ENCODE measurements at regions not wholly inside any gene's neighbourhood (a gene's known extent, or its start where the extent isn't known, plus 50 kb on each side); places are given as distances from the start of the nearest gene placed in this dataset.

GRCh38 chr14:81938341-81938740 lies 404.7 kb upstream of the SEL1L start:
- intact Hi-C loops (cut with DNase I) = no loop called here
- no peak for DNase-seq
- ATAC-seq = no peak
- H3K9me3 ChIP-seq = no peaks in the 10 kb centered on the region
- no peak for TF ChIP-seq CTCF (IDR thresholded peaks at IDR 0.05)
- H3K36me3 ChIP-seq = no peaks in the 10 kb centered on the region
- H3K27me3 ChIP-seq (ENCODE audit: low read depth) = no peaks in the 10 kb centered on the region
- no peaks in the 10 kb centered on the region for H3K4me1 ChIP-seq
- H3K4me3 ChIP-seq = no peak overlapping the region
- H3K27ac ChIP-seq = no peak overlapping the region

- H3K4me3 ChIP-seq = no peak overlapping the region
- H3K9me3 ChIP-seq = no peaks in the 10 kb centered on the region
- H3K36me3 ChIP-seq = no peaks in the 10 kb centered on the region
- TF ChIP-seq CTCF (IDR thresholded peaks at IDR 0.05) = no peak
- DNase-seq (no peak), ATAC-seq (no peak)
- no peaks in the 10 kb centered on the region for H3K4me1 ChIP-seq
- H3K27ac ChIP-seq = no peak overlapping the region
- intact Hi-C loops (cut with DNase I) = no loop called here
- no peaks in the 10 kb centered on the region for H3K27me3 ChIP-seq (ENCODE audit: low read depth)
These were observed 407.0 kb upstream of the SEL1L start for GRCh38 chr14:81940651-81941050.

GRCh38 chr14:81942071-81942470 lies 408.4 kb upstream of the SEL1L start:
- Histone ChIP-seq H3K4me3 (no peak overlapping the region), H3K4me1 (no peaks in the 10 kb centered on the region), H3K27me3 (ENCODE audit: low read depth) (no peaks in the 10 kb centered on the region), H3K27ac (no peak overlapping the region), H3K36me3 (no peaks in the 10 kb centered on the region), H3K9me3 (no peaks in the 10 kb centered on the region)
- ATAC-seq = no peak
- no peak for DNase-seq
- TF ChIP-seq CTCF (IDR thresholded peaks at IDR 0.05) = no peak
- intact Hi-C loops (cut with DNase I) = no loop called here

GRCh38 chr14:81946375-81946774 lies 412.7 kb upstream of the SEL1L start:
- no peak overlapping the region for H3K27ac ChIP-seq
- H3K4me3 ChIP-seq = no peak overlapping the region
- no peaks in the 10 kb centered on the region for H3K4me1 ChIP-seq
- ATAC-seq (no peak), DNase-seq (no peak)
- intact Hi-C loops (cut with DNase I) = no loop called here
- H3K27me3 ChIP-seq (ENCODE audit: low read depth) = no peaks in the 10 kb centered on the region
- no peaks in the 10 kb centered on the region for H3K36me3 ChIP-seq
- no peaks in the 10 kb centered on the region for H3K9me3 ChIP-seq
- TF ChIP-seq CTCF (IDR thresholded peaks at IDR 0.05) = no peak

GRCh38 chr14:81946834-81947798 lies 413.5 kb upstream of the SEL1L start:
- no peak for TF ChIP-seq CTCF (IDR thresholded peaks at IDR 0.05)
- Histone ChIP-seq H3K4me3 (no peak overlapping the region), H3K4me1 (no peaks in the 10 kb centered on the region), H3K27ac (no peak overlapping the region), H3K9me3 (no peaks in the 10 kb centered on the region), H3K36me3 (no peaks in the 10 kb centered on the region), H3K27me3 (ENCODE audit: low read depth) (no peaks in the 10 kb centered on the region)
- no peak for DNase-seq
- no peak for ATAC-seq
- intact Hi-C loops (cut with DNase I) = no loop called here
